Stimulated activated CD8-positive, alpha-beta memory T cell treated with anti-CD3 and anti-CD28 coated beads, Interleukin-7, amount 100 ng/mL, for 1 hour (primary cell): ENCODE measurements at regions not wholly inside any gene's neighbourhood (a gene's known extent, or its start where the extent isn't known, plus 50 kb on each side); places are given as distances from the start of the nearest gene placed in this dataset.

Experiments
- DNase-seq, 2 donors: peaks; one replicate each; pipeline ENCODE4 v3.0.0-alpha.2; 2020; ENCODE audit warnings: low read depth in 2 of 2

- no peak for DNase-seq
These were observed 70.4 kb upstream of the HDAC4 start for GRCh38 chr2:239471011-239471792.

GRCh38 chr2:239470151-239470900, 69.5 kb upstream of the HDAC4 start:
- DNase-seq, result no peak

GRCh38 chr2:239469106-239469960, 68.5 kb upstream of the HDAC4 start:
- no peak for DNase-seq

- DNase-seq, result no peak
These were observed 67.8 kb upstream of the HDAC4 start for GRCh38 chr2:239468491-239469105.

- no peak for DNase-seq
These were observed 67.2 kb upstream of the HDAC4 start for GRCh38 chr2:239467956-239468490.

GRCh38 chr2:239467281-239467955, 66.6 kb upstream of the HDAC4 start:
- no peak for DNase-seq

- no peak for DNase-seq
These were observed 66.0 kb upstream of the HDAC4 start for GRCh38 chr2:239466755-239467271.

- no peak for DNase-seq
These were observed 65.4 kb upstream of the HDAC4 start for GRCh38 chr2:239466061-239466754.

GRCh38 chr2:239465017-239466001, 64.5 kb upstream of the HDAC4 start:
- DNase-seq, result no peak

- no peak for DNase-seq
These were observed 63.6 kb upstream of the HDAC4 start for GRCh38 chr2:239464166-239465016.

GRCh38 chr2:239463541-239464165, 62.8 kb upstream of the HDAC4 start:
- no peak for DNase-seq

- no peak for DNase-seq
These were observed 62.1 kb upstream of the HDAC4 start for GRCh38 chr2:239462671-239463506.

GRCh38 chr2:239462191-239462515, 61.3 kb upstream of the HDAC4 start:
- DNase-seq, result no peak

- DNase-seq, result no peak
These were observed 60.7 kb upstream of the HDAC4 start for GRCh38 chr2:239461291-239462190.

GRCh38 chr2:239460780-239461179, 60.0 kb upstream of the HDAC4 start:
- DNase-seq, result no peak

GRCh38 chr2:239459606-239460005, 58.8 kb upstream of the HDAC4 start:
- no peak for DNase-seq
